Activated CD8-positive, alpha-beta memory T cell treated with anti-CD3 and anti-CD28 coated beads, Interleukin-2, amount 10 ng/mL, durations not matched to agents 7 days and 5 days (primary cell): ENCODE measurements at regions not wholly inside any gene's neighbourhood (a gene's known extent, or its start where the extent isn't known, plus 50 kb on each side); places are given as distances from the start of the nearest gene placed in this dataset.

Experiments
- ATAC-seq: fragments of 150-1000 bp; cut with Tn5 transposase; one replicate; pipeline ENCODE4 v1.10.0; 2021; ENCODE audit warnings: moderate library complexity
- CTCF ChIA-PET: fragments of 350-600 bp; sonication (Branson Sonifier 250); formaldehyde crosslinking; loops from one replicate; lab custom pipeline; 2021; ENCODE audit warnings: antibody characterized with exemption; lab: Charles Lee
- DNase-seq: peaks from one replicate; pipeline ENCODE4 v3.0.0-alpha.2; 2020
- H3K27ac Mint-ChIP-seq: one replicate; pipeline ENCODE4 v1.8.0; 2021; ENCODE audit warnings: mild to moderate bottlenecking, mixed read lengths
- H3K27me3 Mint-ChIP-seq: one replicate; pipeline ENCODE4 v1.8.0; 2021; ENCODE audit warnings: mixed read lengths
- H3K36me3 Mint-ChIP-seq: one replicate; pipeline ENCODE4 v1.8.0; 2021; ENCODE audit warnings: mild to moderate bottlenecking, mixed read lengths
- H3K4me1 Mint-ChIP-seq: one replicate; pipeline ENCODE4 v1.8.0; 2021; ENCODE audit warnings: mixed read lengths
- H3K4me3 Mint-ChIP-seq: one replicate; pipeline ENCODE4 v1.8.0; 2021; ENCODE audit warnings: mild to moderate bottlenecking, moderate library complexity, mixed read lengths
- H3K9me3 Mint-ChIP-seq: one replicate; pipeline ENCODE4 v1.8.0; 2022; ENCODE audit warnings: low read depth, mixed read lengths

DNA sequence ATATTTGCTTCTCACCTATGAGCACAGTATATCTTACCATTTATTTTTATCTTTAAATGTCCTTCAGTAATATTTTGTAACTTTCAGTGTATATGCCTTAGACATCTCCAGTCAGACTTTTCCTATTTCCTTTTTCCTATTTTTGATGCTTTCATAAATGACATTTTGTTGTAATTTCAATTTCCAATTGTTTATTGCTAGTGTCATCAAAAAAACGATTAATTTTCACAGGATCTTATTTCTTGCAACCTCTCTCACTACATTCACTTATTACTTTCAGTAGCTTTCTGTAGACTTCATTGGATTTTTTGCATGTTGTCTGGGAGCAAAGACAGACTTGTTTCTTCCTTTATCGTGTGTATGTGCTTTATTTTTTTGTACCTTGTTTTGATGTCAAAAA is 602.4 kb downstream of the AJAP1 start:
- CTCF ChIA-PET, result no interaction called here
- Mint-ChIP-seq H3K27ac (no peak overlapping the region), H3K9me3 (peaks cover 8% of the 10 kb centered on the region), H3K4me1 (no peaks in the 10 kb centered on the region), H3K4me3 (no peak overlapping the region), H3K27me3 (no peaks in the 10 kb centered on the region), H3K36me3 (no peaks in the 10 kb centered on the region)
- ATAC-seq, result no peak
- DNase-seq, result no peak

DNA sequence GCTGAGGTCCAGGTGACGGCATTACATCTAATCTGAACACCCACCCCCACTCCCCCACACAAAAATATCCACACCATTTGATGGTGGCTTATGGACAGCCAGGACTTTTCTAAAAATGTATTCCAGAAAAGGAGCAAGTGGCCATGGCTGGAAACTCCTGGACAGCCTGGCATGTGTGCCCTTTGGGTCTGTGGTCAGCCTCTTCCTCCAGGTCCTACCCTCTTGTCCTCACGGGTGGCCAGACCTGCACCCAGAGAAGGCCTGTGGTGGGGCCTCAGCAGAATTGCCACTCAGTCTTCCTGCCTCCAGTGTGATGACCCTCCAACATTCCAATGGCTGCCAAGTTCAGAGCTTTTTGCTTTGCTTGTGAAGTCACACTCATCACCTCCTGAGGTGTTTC is 600.6 kb downstream of the AJAP1 start:
- no peaks in the 10 kb centered on the region for H3K4me1 Mint-ChIP-seq
- no peaks in the 10 kb centered on the region for H3K27me3 Mint-ChIP-seq
- DNase-seq (no peak), ATAC-seq (no peak)
- CTCF ChIA-PET, result no interaction called here
- no peak overlapping the region for H3K4me3 Mint-ChIP-seq
- peaks cover 8% of the 10 kb centered on the region for H3K9me3 Mint-ChIP-seq
- no peaks in the 10 kb centered on the region for H3K36me3 Mint-ChIP-seq
- H3K27ac Mint-ChIP-seq, result no peak overlapping the region

DNA sequence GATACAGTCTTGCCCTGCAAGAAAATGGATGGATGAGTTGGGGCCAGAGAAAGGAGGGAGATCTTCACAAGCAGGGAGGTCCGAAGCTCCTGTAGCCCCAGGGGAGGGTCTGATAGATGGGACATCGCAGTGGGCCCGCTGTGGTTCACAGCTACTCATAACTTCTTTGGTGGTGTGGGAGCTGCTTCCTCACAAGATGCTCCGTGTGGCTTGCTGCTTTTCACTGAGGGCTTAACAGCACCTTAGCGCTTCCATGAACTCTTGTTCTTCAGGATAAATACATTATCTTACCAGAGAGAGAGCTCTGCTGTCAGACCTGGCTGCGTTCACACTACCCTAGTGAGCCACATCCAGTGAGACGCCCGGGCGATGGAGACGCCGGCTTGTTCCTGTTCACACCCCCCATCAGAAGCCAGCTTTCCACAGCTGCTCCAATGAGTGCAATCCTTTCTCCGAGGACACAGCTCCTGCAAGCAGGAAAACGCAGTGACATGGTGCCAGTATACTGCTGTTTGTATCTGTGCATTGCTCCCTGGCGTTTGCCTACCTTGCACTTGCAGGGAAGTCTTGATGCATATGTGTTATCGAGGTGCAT is 599.8 kb downstream of the AJAP1 start:
- Mint-ChIP-seq H3K9me3 (peaks cover 3% of the 10 kb centered on the region), H3K4me1 (no peaks in the 10 kb centered on the region), H3K36me3 (no peaks in the 10 kb centered on the region), H3K27me3 (no peaks in the 10 kb centered on the region), H3K4me3 (no peak overlapping the region), H3K27ac (no peak overlapping the region)
- DNase-seq, result no peak
- CTCF ChIA-PET, result no interaction called here
- ATAC-seq, result no peak

DNA sequence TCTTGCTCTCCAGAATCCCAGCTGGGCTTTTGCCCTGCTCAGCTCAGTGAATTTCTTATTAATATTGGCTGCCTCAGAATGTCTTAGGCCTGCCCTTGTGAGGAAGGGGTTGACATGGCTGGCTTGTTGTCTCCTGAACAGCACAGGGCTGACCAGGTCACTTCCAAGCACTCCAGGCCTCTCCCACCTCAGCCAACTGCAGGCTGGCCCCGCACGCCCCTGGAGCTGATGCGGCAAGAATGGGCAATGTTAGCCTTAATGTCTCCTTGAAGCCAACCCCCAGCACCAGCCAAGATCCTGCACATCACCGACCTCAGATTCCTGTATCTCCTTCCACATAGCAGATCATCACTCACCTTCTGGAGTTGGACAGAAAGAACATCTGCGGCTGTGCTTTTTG is 598.6 kb downstream of the AJAP1 start:
- no peak overlapping the region for H3K27ac Mint-ChIP-seq
- H3K36me3 Mint-ChIP-seq, result no peaks in the 10 kb centered on the region
- no peaks in the 10 kb centered on the region for H3K4me1 Mint-ChIP-seq
- H3K9me3 Mint-ChIP-seq, result no peaks in the 10 kb centered on the region
- CTCF ChIA-PET, result no interaction called here
- no peak overlapping the region for H3K4me3 Mint-ChIP-seq
- DNase-seq (no peak), ATAC-seq (no peak)
- no peaks in the 10 kb centered on the region for H3K27me3 Mint-ChIP-seq

DNA sequence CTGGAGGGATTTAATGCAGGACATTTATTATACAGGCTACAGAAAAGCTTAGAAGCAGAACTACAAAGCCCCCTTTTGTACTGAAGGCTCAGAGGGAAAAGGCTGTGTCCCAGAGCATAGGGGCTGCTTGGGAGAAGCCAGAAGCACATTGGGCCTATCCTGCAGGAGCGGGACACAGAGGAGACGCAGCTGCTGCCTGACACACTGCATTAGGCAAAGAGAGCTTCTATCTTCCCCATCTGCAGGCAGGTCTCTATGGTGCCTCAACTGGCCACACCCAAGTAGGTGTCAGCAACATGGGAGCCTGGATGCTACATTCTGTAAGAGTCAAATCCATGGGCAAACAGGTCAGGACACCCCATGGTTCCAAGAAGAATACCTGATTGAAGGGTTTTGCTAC is 595.9 kb downstream of the AJAP1 start:
- CTCF ChIA-PET, result no interaction called here
- no peak overlapping the region for H3K27ac Mint-ChIP-seq
- ATAC-seq, result no peak

DNA sequence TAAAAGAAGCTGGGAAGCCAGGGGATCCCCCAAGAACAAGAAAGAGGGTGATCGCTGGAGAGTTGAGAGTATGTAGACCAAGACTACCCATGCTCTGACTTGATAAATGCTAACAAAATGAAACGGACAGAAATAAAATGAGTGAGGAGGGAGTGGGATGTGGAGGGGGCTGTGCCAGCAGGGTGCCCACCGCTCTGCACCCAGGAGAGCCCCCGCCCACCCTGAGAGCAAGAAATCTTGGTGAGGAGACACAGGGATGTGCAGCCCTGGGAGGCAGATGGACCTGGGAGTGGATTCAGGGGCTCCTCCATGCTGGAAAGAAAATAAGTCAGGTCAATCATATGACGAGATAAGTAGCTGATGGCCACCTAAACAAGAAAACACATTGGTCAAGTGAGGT is 590.9 kb downstream of the AJAP1 start:
- H3K4me1 Mint-ChIP-seq, result no peaks in the 10 kb centered on the region

More for the DNA sequence above, 595.9 kb downstream of the AJAP1 start:
- no peaks in the 10 kb centered on the region for H3K27me3 Mint-ChIP-seq
- DNase-seq, result no peak
- no peaks in the 10 kb centered on the region for H3K36me3 Mint-ChIP-seq
- no peaks in the 10 kb centered on the region for H3K9me3 Mint-ChIP-seq
- no peak overlapping the region for H3K4me3 Mint-ChIP-seq
- H3K4me1 Mint-ChIP-seq, result no peaks in the 10 kb centered on the region

DNA sequence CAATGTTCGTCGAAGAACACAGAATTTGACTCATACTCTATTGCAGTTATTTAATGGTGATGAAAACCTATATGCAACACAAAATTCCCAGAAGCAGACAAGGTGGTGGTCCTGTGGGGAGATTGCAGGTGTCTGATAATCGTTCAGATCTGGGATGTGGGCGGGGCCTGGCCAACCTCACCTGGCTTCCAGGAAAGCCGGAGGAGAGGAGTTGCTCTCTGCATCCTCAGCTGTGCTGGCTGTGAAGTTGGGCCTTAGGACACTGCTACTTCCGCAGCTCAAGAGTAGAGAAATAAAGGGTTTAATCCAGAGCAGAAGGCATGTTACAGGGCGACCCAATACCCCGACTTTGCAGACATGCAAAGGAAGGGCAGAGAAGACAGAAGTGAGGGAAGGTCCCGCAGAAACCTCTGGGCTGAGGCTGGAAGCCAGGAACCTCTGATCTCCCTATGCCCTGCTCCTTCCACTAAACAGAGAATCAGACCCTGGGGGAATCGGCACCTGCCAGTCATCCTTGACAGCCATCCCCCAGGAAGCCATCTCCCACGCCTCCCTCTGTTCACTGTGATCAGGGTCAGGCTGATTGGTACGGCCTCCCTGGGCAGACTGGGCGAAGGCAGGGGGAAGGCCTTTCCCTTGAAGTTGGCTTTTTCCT is 590.3 kb downstream of the AJAP1 start:
- Mint-ChIP-seq H3K27ac (no peak overlapping the region), H3K9me3 (no peaks in the 10 kb centered on the region), H3K36me3 (no peaks in the 10 kb centered on the region), H3K4me1 (no peaks in the 10 kb centered on the region), H3K4me3 (no peak overlapping the region), H3K27me3 (no peaks in the 10 kb centered on the region)
- ATAC-seq, result no peak
- CTCF ChIA-PET, result no interaction called here
- no peak for DNase-seq

More for the DNA sequence above, 590.9 kb downstream of the AJAP1 start:
- DNase-seq, result no peak
- no peak overlapping the region for H3K27ac Mint-ChIP-seq
- no peak overlapping the region for H3K4me3 Mint-ChIP-seq
- CTCF ChIA-PET, result no interaction called here
- H3K9me3 Mint-ChIP-seq, result no peaks in the 10 kb centered on the region
- H3K36me3 Mint-ChIP-seq, result no peaks in the 10 kb centered on the region
- H3K27me3 Mint-ChIP-seq, result no peaks in the 10 kb centered on the region
- no peak for ATAC-seq

DNA sequence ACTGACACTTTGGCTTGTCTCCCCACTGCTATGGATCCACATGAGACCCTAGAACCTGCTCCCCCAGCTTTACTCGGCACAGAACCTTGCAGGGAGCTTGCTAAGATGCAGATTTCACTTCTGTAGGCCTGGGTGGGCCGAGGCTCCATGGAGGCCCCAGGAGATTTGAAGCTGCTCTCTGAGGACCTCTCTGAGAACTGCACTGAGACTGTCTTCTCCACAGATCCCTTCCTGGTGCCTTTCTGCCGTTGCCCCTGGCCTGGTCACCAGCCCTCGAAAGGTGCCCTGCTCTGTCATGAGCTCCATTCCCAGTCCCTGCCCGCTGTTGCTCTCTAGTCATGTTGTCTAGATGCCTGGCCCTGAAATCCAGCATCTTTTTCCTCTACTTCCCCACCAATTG is 588.4 kb downstream of the AJAP1 start:
- CTCF ChIA-PET, result no interaction called here
- ATAC-seq (no peak), DNase-seq (no peak)
- Mint-ChIP-seq H3K9me3 (no peaks in the 10 kb centered on the region), H3K4me3 (no peak overlapping the region), H3K36me3 (no peaks in the 10 kb centered on the region), H3K4me1 (no peaks in the 10 kb centered on the region), H3K27me3 (no peaks in the 10 kb centered on the region), H3K27ac (no peak overlapping the region)

DNA sequence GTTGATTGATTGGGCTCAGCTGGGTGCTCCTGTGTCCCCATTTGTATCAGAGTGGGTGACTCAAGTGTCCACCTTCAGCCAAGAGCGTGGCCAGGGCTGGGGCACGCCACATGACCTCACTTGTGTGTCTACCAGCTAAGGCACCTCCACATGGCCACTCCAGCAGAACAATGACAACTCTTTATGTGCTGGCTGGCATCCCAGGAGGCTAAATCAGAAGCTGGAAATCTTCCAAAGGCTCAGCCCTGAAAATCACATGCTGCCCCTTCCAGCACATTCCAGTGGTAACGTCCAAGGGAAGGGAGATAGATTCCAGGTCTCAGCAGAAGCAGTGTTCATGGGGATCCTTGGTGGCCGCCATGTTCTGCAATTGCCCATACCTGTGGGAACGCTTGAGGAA is 585.5 kb downstream of the AJAP1 start:
- CTCF ChIA-PET, result no interaction called here
- Mint-ChIP-seq H3K27ac (no peak overlapping the region), H3K27me3 (no peaks in the 10 kb centered on the region), H3K9me3 (no peaks in the 10 kb centered on the region), H3K4me3 (no peak overlapping the region), H3K36me3 (no peaks in the 10 kb centered on the region), H3K4me1 (no peaks in the 10 kb centered on the region)
- no peak for ATAC-seq
- no peak for DNase-seq

DNA sequence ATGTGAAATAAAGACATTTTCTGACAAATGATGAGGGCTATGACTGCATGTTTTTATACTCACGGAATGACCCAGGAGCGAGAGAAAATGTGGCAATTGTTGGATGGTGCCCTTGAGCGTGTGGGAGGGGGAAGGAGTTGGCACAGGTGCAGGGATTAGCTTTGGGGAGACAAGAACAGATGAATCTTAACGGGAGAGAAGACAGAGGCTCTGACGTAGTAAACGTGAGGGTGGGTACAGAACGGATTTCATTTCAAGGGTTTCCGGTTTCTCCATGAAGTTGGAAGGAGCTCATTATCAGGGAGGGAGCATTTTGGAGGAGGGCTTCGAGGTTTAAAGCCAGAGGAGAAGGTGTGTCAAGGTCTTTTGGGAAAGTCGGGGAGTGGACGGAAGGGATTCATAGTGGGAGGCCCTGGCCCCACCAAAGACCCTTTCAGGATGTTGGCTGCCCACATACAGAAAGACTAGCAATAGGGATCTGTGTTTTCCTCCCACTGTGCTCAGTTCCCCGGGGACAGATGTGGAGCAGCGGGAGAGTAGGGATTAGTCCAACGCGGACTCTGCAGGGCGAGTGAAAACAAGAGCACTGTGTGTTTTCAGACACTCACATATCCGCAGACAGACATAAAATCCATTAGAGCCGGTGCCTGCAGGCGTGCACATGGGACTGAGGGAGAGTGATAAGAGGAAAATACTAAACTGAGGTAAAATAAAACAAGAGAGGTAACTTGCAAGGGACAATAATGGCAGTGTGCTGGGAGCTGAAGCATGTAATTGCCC is 584.1 kb downstream of the AJAP1 start:
- no peaks in the 10 kb centered on the region for H3K27me3 Mint-ChIP-seq
- H3K4me1 Mint-ChIP-seq, result no peaks in the 10 kb centered on the region
- H3K36me3 Mint-ChIP-seq, result no peaks in the 10 kb centered on the region
- CTCF ChIA-PET, result no interaction called here
- no peak overlapping the region for H3K4me3 Mint-ChIP-seq
- H3K9me3 Mint-ChIP-seq, result no peaks in the 10 kb centered on the region
- no peak for DNase-seq
- no peak overlapping the region for H3K27ac Mint-ChIP-seq
- ATAC-seq, result no peak

DNA sequence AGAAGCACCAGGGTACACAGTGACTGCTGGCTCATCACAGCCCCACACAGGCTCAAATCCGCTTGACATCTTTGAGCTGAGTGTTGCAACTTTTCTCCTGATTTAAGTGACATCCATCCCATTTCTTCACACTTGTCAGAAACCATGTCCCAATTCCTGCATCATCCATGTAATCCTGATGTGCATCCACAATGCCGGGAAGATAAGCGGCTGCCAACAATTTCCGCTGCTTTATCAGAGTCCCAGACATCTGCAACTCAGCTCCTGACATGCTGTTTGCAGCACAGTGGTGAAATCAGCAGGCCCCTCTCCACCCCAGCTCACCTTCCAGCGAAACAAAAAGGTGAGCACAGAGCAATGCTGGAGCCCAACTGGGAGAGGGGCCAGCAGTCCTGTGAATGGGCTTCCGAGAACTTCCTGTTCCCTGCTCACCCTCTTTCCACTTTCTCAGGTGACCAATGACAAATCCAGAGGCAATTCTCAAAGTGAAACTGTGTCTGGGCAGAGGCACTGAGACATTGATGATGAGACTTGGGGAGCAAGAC is 581.0 kb downstream of the AJAP1 start:
- Mint-ChIP-seq H3K27me3 (no peaks in the 10 kb centered on the region), H3K4me1 (no peaks in the 10 kb centered on the region), H3K36me3 (no peaks in the 10 kb centered on the region), H3K4me3 (no peak overlapping the region), H3K27ac (no peak overlapping the region), H3K9me3 (peaks cover 5% of the 10 kb centered on the region)
- ATAC-seq, result no peak
- DNase-seq, result no peak
- CTCF ChIA-PET, result no interaction called here

DNA sequence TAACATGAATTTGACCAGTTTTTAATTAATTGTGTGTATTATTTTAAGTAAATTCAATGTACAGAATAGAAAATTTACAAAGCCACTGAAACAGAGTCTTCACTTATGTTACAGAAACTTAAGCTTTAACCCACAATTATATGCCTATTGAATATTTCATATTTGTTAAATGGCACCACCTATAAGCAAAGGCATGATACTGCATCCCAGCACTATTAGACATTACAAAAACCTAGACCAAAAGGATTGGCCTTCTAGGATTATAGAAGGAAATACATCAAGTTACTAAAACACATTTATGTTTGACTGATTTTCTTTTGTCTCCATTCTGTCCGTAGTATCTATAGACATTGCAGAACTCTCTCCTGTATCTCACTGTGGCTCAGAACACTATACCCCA is 578.1 kb downstream of the AJAP1 start:
- Mint-ChIP-seq H3K36me3 (no peaks in the 10 kb centered on the region), H3K27me3 (peaks cover 4% of the 10 kb centered on the region), H3K4me1 (no peaks in the 10 kb centered on the region), H3K4me3 (no peak overlapping the region), H3K27ac (no peak overlapping the region), H3K9me3 (peaks cover 5% of the 10 kb centered on the region)
- DNase-seq (no peak), ATAC-seq (no peak)
- CTCF ChIA-PET, result no interaction called here

DNA sequence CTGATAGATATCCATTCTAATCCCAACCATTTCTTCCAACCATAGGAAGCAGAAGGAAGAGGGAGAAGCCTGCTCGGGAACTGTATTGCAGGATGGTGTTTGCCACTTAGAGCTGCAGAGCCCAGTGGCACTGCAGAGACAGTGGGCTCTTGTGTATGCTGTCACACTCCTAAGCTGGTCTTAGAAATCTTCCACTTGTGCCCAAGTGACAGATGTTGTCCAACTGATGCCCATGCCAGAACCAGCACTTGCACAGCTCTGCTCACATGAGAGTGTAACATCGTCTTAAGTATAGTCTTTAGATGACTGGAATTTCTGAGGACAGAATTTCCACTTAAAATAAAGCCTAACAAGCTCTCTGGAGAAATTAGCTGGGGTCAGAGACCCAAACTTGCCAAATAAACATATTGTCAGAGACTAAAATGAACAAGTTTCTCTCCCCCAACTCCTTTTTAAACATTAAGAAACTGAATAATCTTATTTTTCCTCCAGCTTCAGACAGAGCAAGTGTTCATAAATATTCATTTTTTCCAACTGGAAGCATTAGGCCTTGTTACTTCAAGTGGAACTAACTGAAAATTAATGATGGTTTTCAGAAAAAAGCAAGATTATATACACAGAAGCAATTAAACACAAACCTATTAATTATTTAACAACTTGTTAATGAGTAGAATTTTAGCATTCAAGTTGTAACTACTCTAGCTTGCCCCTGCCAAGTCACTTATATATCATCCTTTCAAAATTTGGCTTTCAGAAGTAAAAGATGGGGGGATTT is 577.3 kb downstream of the AJAP1 start:
- peaks cover 4% of the 10 kb centered on the region for H3K27me3 Mint-ChIP-seq
- no peaks in the 10 kb centered on the region for H3K4me1 Mint-ChIP-seq
- no peaks in the 10 kb centered on the region for H3K36me3 Mint-ChIP-seq
- CTCF ChIA-PET, result no interaction called here
- H3K4me3 Mint-ChIP-seq, result no peak overlapping the region
- ATAC-seq (no peak), DNase-seq (no peak)
- no peak overlapping the region for H3K27ac Mint-ChIP-seq
- H3K9me3 Mint-ChIP-seq, result peaks cover 5% of the 10 kb centered on the region
